Mesenchymal stem cell (in vitro differentiated cells and primary cell): ENCODE measurements at regions not wholly inside any gene's neighbourhood (a gene's known extent, or its start where the extent isn't known, plus 50 kb on each side); places are given as distances from the start of the nearest gene placed in this dataset.

Source experiments
- DNase-seq: peaks from one replicate; pipeline ENCODE4 v3.0.0-alpha.2; 2013
- H2AFZ ChIP-seq: one replicate; pipeline ENCODE4 v1.6.1; 2013; ENCODE audit warnings: low read depth, mild to moderate bottlenecking, control low read depth, inconsistent platforms, low read length, moderate library complexity
- H2AK5ac ChIP-seq: 2 replicates; pipeline ENCODE4 v1.6.1; 2013; ENCODE audit warnings: low read length, moderate library complexity, mild to moderate bottlenecking, inconsistent platforms; ENCODE audit not compliant: severe bottlenecking
- H2BK120ac ChIP-seq: one replicate; pipeline ENCODE4 v1.6.1; 2013; ENCODE audit warnings: low read depth, mild to moderate bottlenecking, inconsistent platforms, low read length, moderate library complexity
- H2BK12ac ChIP-seq, 2 experiments: one replicate each; pipeline ENCODE4 v1.6.1; 2013; ENCODE audit warnings: inconsistent platforms in 2 of 2, low read length in 2 of 2, mild to moderate bottlenecking in 2 of 2, moderate library complexity in 2 of 2, control low read depth in 1 of 2
- H2BK15ac ChIP-seq: one replicate; pipeline ENCODE4 v1.6.1; 2013; ENCODE audit warnings: mild to moderate bottlenecking, low read depth, inconsistent platforms; ENCODE audit not compliant: poor library complexity, severe bottlenecking
- H2BK5ac ChIP-seq: 2 replicates; pipeline ENCODE4 v1.6.1; 2013; ENCODE audit warnings: low read depth, mild to moderate bottlenecking, low read length, control low read depth, inconsistent platforms; ENCODE audit not compliant: poor library complexity, severe bottlenecking
- H3K14ac ChIP-seq, 2 experiments: one replicate each; pipeline ENCODE4 v1.6.1; 2013; ENCODE audit warnings: inconsistent platforms in 2 of 2, low read length in 2 of 2, control low read depth in 1 of 2, mild to moderate bottlenecking in 1 of 2, moderate library complexity in 1 of 2
- H3K18ac ChIP-seq, 2 experiments: one replicate each; pipeline ENCODE4 v1.6.1; 2013; ENCODE audit warnings: inconsistent platforms in 2 of 2, low read length in 2 of 2, control low read depth in 1 of 2, low read depth in 1 of 2, mild to moderate bottlenecking in 1 of 2
- H3K23ac ChIP-seq, 2 experiments: one replicate each; pipeline ENCODE4 v1.6.1; 2013; ENCODE audit warnings: inconsistent platforms in 2 of 2, low read length in 2 of 2, mild to moderate bottlenecking in 2 of 2, moderate library complexity in 2 of 2, control low read depth in 1 of 2
- H3K27ac ChIP-seq: 2 replicates; pipeline ENCODE4 v1.5.1; 2013; ENCODE audit warnings: mild to moderate bottlenecking, moderate library complexity, low read length, control low read depth, inconsistent platforms; ENCODE audit not compliant: poor library complexity, severe bottlenecking
- H3K27me3 ChIP-seq, 2 experiments: 2 replicates each; pipeline versions ENCODE4 v1.6.1 to v1.7.0; 2013; ENCODE audit warnings: low read length in 2 of 2, mild to moderate bottlenecking in 2 of 2, moderate library complexity in 2 of 2, control low read depth in 1 of 2, inconsistent platforms in 1 of 2; ENCODE audit not compliant: control insufficient read depth in 1 of 2, insufficient read depth in 1 of 2
- H3K36me3 ChIP-seq, 2 experiments: 2 replicates each; pipeline versions ENCODE4 v1.6.1 to v1.7.0; 2013; ENCODE audit warnings: low read length in 2 of 2, control low read depth in 1 of 2, inconsistent platforms in 1 of 2, low read depth in 1 of 2, mild to moderate bottlenecking in 1 of 2; ENCODE audit not compliant: insufficient read depth in 2 of 2, control insufficient read depth in 1 of 2
- H3K4ac ChIP-seq, 2 experiments: one replicate each; pipeline ENCODE4 v1.6.1; 2013; ENCODE audit warnings: inconsistent platforms in 2 of 2, low read length in 2 of 2, mild to moderate bottlenecking in 2 of 2, moderate library complexity in 2 of 2, control low read depth in 1 of 2, low read depth in 1 of 2
- H3K4me1 ChIP-seq: 2 replicates; pipeline ENCODE4 v1.6.1; 2013; ENCODE audit warnings: low read depth, low read length, control low read depth; ENCODE audit not compliant: control insufficient read depth, insufficient read depth
- H3K4me2 ChIP-seq: 2 replicates; pipeline ENCODE4 v1.6.1; 2013; ENCODE audit warnings: low read length, mild to moderate bottlenecking, inconsistent platforms; ENCODE audit not compliant: poor library complexity, severe bottlenecking
- H3K4me3 ChIP-seq, 2 experiments: 2 replicates each; pipeline versions ENCODE4 v1.5.1 to v1.7.0; 2013; ENCODE audit warnings: low read length in 2 of 2, mild to moderate bottlenecking in 2 of 2, control low read depth in 1 of 2, low read depth in 1 of 2; ENCODE audit not compliant: insufficient read depth in 1 of 2
- H3K79me1 ChIP-seq: replicated peaks from 2 replicates; pipeline ENCODE4 v1.6.1; 2013; ENCODE audit warnings: mild to moderate bottlenecking, control low read depth, low read length, inconsistent platforms; ENCODE audit not compliant: poor library complexity, severe bottlenecking
- H3K9ac ChIP-seq: 2 replicates; pipeline ENCODE4 v1.7.0; 2013; ENCODE audit warnings: mild to moderate bottlenecking, low read length, moderate library complexity
- H3K9me3 ChIP-seq: 2 replicates; pipeline ENCODE4 v1.7.0; 2013; ENCODE audit warnings: mild to moderate bottlenecking, low read length; ENCODE audit not compliant: control insufficient read depth
- H4K8ac ChIP-seq: one replicate; pipeline ENCODE4 v1.6.1; 2013; ENCODE audit warnings: inconsistent platforms, mild to moderate bottlenecking, low read length, moderate library complexity
- H4K91ac ChIP-seq: one replicate; pipeline ENCODE4 v1.6.1; 2013; ENCODE audit warnings: mild to moderate bottlenecking, low read length, inconsistent platforms
- WGBS: methylation state at CpG from one replicate; pipeline ENCODE4 v1.1.7; 2013; ENCODE audit warnings: mixed read lengths; 5-methylcytosine and 5-hydroxymethylcytosine counted together

- no peak overlapping the region for H2AK5ac ChIP-seq
- H4K91ac ChIP-seq: no peak overlapping the region
- peak; percentile 33 for DNase-seq
- no peak overlapping the region for H3K27ac ChIP-seq
- H3K27me3 ChIP-seq: peaks cover 0 to 12% of the 10 kb centered on the region in 2 experiments
- H3K14ac ChIP-seq: no peak overlapping the region
- no peaks in the 10 kb centered on the region for H3K36me3 ChIP-seq
- no CpG with 5 or more reads among the region's 1 CpG for WGBS
- H3K18ac ChIP-seq: no peak overlapping the region
- H2BK120ac ChIP-seq: no peak overlapping the region
- no peaks in the 10 kb centered on the region for H3K9me3 ChIP-seq
- H4K8ac ChIP-seq: no peak overlapping the region
- H3K4me2 ChIP-seq: peak overlapping the region; percentile 49
- peaks cover 11% of the 10 kb centered on the region for H3K4me1 ChIP-seq
- peaks cover 17% of the 10 kb centered on the region for H3K79me1 ChIP-seq
- H3K23ac ChIP-seq: no peak overlapping the region
- no peak overlapping the region for H2BK15ac ChIP-seq
- H3K9ac ChIP-seq: no peak overlapping the region
- H3K4ac ChIP-seq: no peak overlapping the region
- H2AFZ ChIP-seq: no peak overlapping the region
- H3K4me3 ChIP-seq: no peak overlapping the region
- H2BK5ac ChIP-seq: no peak overlapping the region
- no peak overlapping the region for H2BK12ac ChIP-seq
Measured at GRCh38 chr6:28585335-28585734, 59.7 kb downstream of the GPX5 start.

- no peak overlapping the region for H3K4ac ChIP-seq
Measured at GRCh38 chr6:28586324-28586723, 60.6 kb downstream of the GPX5 start.

GRCh38 chr6:28586962-28587745, 61.5 kb downstream of the GPX5 start:
- under 1% methylated on average over 42 of the region's 42 CpGs for WGBS
- peak overlapping the region in 1 of 2 experiments; percentile 0 for H3K14ac ChIP-seq
- no peak overlapping the region for H2BK120ac ChIP-seq

More at GRCh38 chr6:28586324-28586723, 60.6 kb downstream of the GPX5 start:
- H2BK12ac ChIP-seq: no peak overlapping the region
- peaks cover 11% of the 10 kb centered on the region for H3K4me1 ChIP-seq
- H3K23ac ChIP-seq: no peak overlapping the region
- no peak overlapping the region for H3K27ac ChIP-seq
- no peak overlapping the region for H3K9ac ChIP-seq
- H2BK120ac ChIP-seq: no peak overlapping the region
- H3K4me3 ChIP-seq: peak overlapping the region in 1 of 2 experiments; percentile 80
- no peak overlapping the region for H3K18ac ChIP-seq
- H2AK5ac ChIP-seq: no peak overlapping the region
- no peak overlapping the region for H4K8ac ChIP-seq
- no peak overlapping the region for H3K14ac ChIP-seq
- peaks cover 0 to 14% of the 10 kb centered on the region in 2 experiments for H3K27me3 ChIP-seq
- no peaks in the 10 kb centered on the region for H3K36me3 ChIP-seq
- H3K9me3 ChIP-seq: no peaks in the 10 kb centered on the region
- DNase-seq: no peak
- WGBS: 55% methylated on average over 7 of the region's 7 CpGs
- H2AFZ ChIP-seq: no peak overlapping the region
- peak overlapping the region; percentile 69 for H3K4me2 ChIP-seq
- H3K79me1 ChIP-seq: peaks cover 13% of the 10 kb centered on the region
- H4K91ac ChIP-seq: no peak overlapping the region
- H2BK15ac ChIP-seq: no peak overlapping the region
- no peak overlapping the region for H2BK5ac ChIP-seq

GRCh38 chr6:28587746-28588075, 62.0 kb downstream of the GPX5 start:
- 10% methylated on average over 8 of the region's 8 CpGs for WGBS
- H2AK5ac ChIP-seq: no peak overlapping the region
- H2BK12ac ChIP-seq: no peak overlapping the region

More at GRCh38 chr6:28586962-28587745, 61.5 kb downstream of the GPX5 start:
- Histone ChIP-seq H3K9me3 (no peaks in the 10 kb centered on the region), H2BK5ac (no peak overlapping the region), H3K79me1 (peaks cover 11% of the 10 kb centered on the region), H3K27me3 (peaks cover 0 to 20% of the 10 kb centered on the region in 2 experiments), H2AFZ (peak overlapping the region; percentile 87), H3K36me3 (no peaks in the 10 kb centered on the region), H2BK12ac (no peak overlapping the region), H4K8ac (peak overlapping the region; percentile 81), H3K9ac (peak overlapping the region; percentile 74), H4K91ac (no peak overlapping the region), H3K18ac (peak overlapping the region in 1 of 2 experiments; percentile 69), H3K4me3 (peak overlapping the region; percentile 70 to 80), H3K23ac (no peak overlapping the region), H3K4ac (peak overlapping the region in 1 of 2 experiments; percentile 17), H3K27ac (peak overlapping the region; percentile 5), H2BK15ac (peak overlapping the region; percentile 49), H2AK5ac (no peak overlapping the region), H3K4me1 (peaks cover 11% of the 10 kb centered on the region), H3K4me2 (peak overlapping the region; percentile 69)
- peak; percentile 14 for DNase-seq

More at GRCh38 chr6:28587746-28588075, 62.0 kb downstream of the GPX5 start:
- peaks cover 11% of the 10 kb centered on the region for H3K4me1 ChIP-seq
- no peak overlapping the region for H2BK120ac ChIP-seq
- peak overlapping the region; percentile 51 for H4K8ac ChIP-seq
- no peaks in the 10 kb centered on the region for H3K36me3 ChIP-seq
- H3K9ac ChIP-seq: peak overlapping the region; percentile 74
- H3K27ac ChIP-seq: no peak overlapping the region
- H2AFZ ChIP-seq: peak overlapping the region; percentile 87
- H3K79me1 ChIP-seq: peaks cover 11% of the 10 kb centered on the region
- H4K91ac ChIP-seq: no peak overlapping the region
- H3K18ac ChIP-seq: no peak overlapping the region
- H3K14ac ChIP-seq: no peak overlapping the region
- no peak overlapping the region for H3K4ac ChIP-seq
- no peak overlapping the region for H2BK5ac ChIP-seq
- no peak overlapping the region for H3K23ac ChIP-seq
- peak overlapping the region in 1 of 2 experiments; percentile 80 for H3K4me3 ChIP-seq
- H2BK15ac ChIP-seq: no peak overlapping the region
- H3K27me3 ChIP-seq: peaks cover 0 to 20% of the 10 kb centered on the region in 2 experiments
- DNase-seq: peak; percentile 22
- H3K4me2 ChIP-seq: peak overlapping the region; percentile 69
- H3K9me3 ChIP-seq: no peaks in the 10 kb centered on the region
